ENCODE measurements at regions not wholly inside any gene's neighbourhood (a gene's known extent, or its start where the extent isn't known, plus 50 kb on each side); places are given as distances from the start of the nearest gene placed in this dataset.
"Not testable (repeated sequence)": the region's sequence is repeated elsewhere in the genome, so short reads cannot be mapped to it uniquely, and the experiment has no call there.

GRCh38 chr5:1594357-1595106 lies 70.8 kb upstream of the LPCAT1 start:
- Histone ChIP-seq H2AFZ (peak overlapping the region; percentile 90), H3K27me3 (no peaks in the 10 kb centered on the region), H3K4me1 (ENCODE audit: insufficient read depth) (peaks cover 5% of the 10 kb centered on the region), H3K4me3 (peak overlapping the region; percentile 51), H4K20me1 (ENCODE audit: insufficient read depth, poor library complexity, severe bottlenecking) (no peaks in the 10 kb centered on the region), H3K9me3 (ENCODE audit: low read depth) (no peaks in the 10 kb centered on the region), H3K36me3 (replicated peaks; ENCODE audit: insufficient read depth, low read depth) (no peaks in the 10 kb centered on the region), H3K4me2 (peak overlapping the region; percentile 97), H3K9me2 (replicated peaks; ENCODE audit: insufficient read depth) (no peaks in the 10 kb centered on the region), H3K79me2 (peaks cover 9% of the 10 kb centered on the region), H3K27ac (peak overlapping the region; percentile 68)
- 25% methylated on average over 57 of the region's 78 CpGs for WGBS (ENCODE audit: low lambda C conversion rate, missing lambda C conversion rate)
- no peak for TF ChIP-seq EZH2phosphoT487 (IDR thresholded peaks at IDR 0.05; ENCODE audit: low read depth, severe bottlenecking, unreplicated experiment)
- TF ChIP-seq CTCF (IDR thresholded peaks at IDR 0.05; ENCODE audit: poor library complexity): peak; percentile 52
- peak; percentile 94 for DNase-seq (ENCODE audit: low spot score)

- peaks cover 5% of the 10 kb centered on the region for H3K4me1 ChIP-seq (ENCODE audit: insufficient read depth)
- no peak for TF ChIP-seq CTCF (IDR thresholded peaks at IDR 0.05; ENCODE audit: poor library complexity)
- no peak for TF ChIP-seq EZH2 (IDR thresholded peaks at IDR 0.05; ENCODE audit: borderline replicate concordance)
- no peak for TF ChIP-seq EZH2phosphoT487 (IDR thresholded peaks at IDR 0.05; ENCODE audit: low read depth, severe bottlenecking, unreplicated experiment)
- H3K27ac ChIP-seq: peak overlapping the region; percentile 43
- DNase-seq (ENCODE audit: low spot score): no peak
- no peaks in the 10 kb centered on the region for H4K20me1 ChIP-seq (ENCODE audit: insufficient read depth, poor library complexity, severe bottlenecking)
- no peaks in the 10 kb centered on the region for H3K9me3 ChIP-seq (ENCODE audit: low read depth)
- H3K36me3 ChIP-seq (replicated peaks; ENCODE audit: insufficient read depth, low read depth): no peaks in the 10 kb centered on the region
- H3K4me3 ChIP-seq: peak overlapping the region; percentile 51
- peaks cover 9% of the 10 kb centered on the region for H3K79me2 ChIP-seq
- H2AFZ ChIP-seq: peak overlapping the region; percentile 90
- WGBS (ENCODE audit: low lambda C conversion rate, missing lambda C conversion rate): 4% methylated on average over 14 of the region's 32 CpGs
- peak overlapping the region; percentile 97 for H3K4me2 ChIP-seq
- H3K9me2 ChIP-seq (replicated peaks; ENCODE audit: insufficient read depth): no peaks in the 10 kb centered on the region
- H3K27me3 ChIP-seq: no peaks in the 10 kb centered on the region
These were observed 70.2 kb upstream of the LPCAT1 start for GRCh38 chr5:1593903-1594356.

GRCh38 chr5:1588071-1588694 lies 64.4 kb upstream of the LPCAT1 start:
- not testable (repeated sequence) for H3K79me2 ChIP-seq; H3K9me2 ChIP-seq (replicated peaks; ENCODE audit: insufficient read depth); H3K4me1 ChIP-seq (ENCODE audit: insufficient read depth); H3K4me2 ChIP-seq; H3K9me3 ChIP-seq (ENCODE audit: low read depth); H3K27me3 ChIP-seq; H3K4me3 ChIP-seq; DNase-seq (ENCODE audit: low spot score); H4K20me1 ChIP-seq (ENCODE audit: insufficient read depth, poor library complexity, severe bottlenecking); H3K27ac ChIP-seq; H2AFZ ChIP-seq; H3K36me3 ChIP-seq (replicated peaks; ENCODE audit: insufficient read depth, low read depth)
- WGBS (ENCODE audit: low lambda C conversion rate, missing lambda C conversion rate): 96% methylated on average over 17 of the region's 17 CpGs

- H4K20me1 ChIP-seq (ENCODE audit: insufficient read depth, poor library complexity, severe bottlenecking); H3K4me2 ChIP-seq; H3K9me2 ChIP-seq (replicated peaks; ENCODE audit: insufficient read depth); DNase-seq (ENCODE audit: low spot score); H3K4me3 ChIP-seq; H3K4me1 ChIP-seq (ENCODE audit: insufficient read depth); H3K27ac ChIP-seq; H3K9me3 ChIP-seq (ENCODE audit: low read depth); H3K36me3 ChIP-seq (replicated peaks; ENCODE audit: insufficient read depth, low read depth); H3K27me3 ChIP-seq; H2AFZ ChIP-seq; H3K79me2 ChIP-seq: not testable (repeated sequence)
- 93% methylated on average over 15 of the region's 15 CpGs for WGBS (ENCODE audit: low lambda C conversion rate, missing lambda C conversion rate)
These were observed 59.5 kb upstream of the LPCAT1 start for GRCh38 chr5:1583081-1583875.

GRCh38 chr5:1579389-1579788 lies 55.6 kb upstream of the LPCAT1 start:
- not testable (repeated sequence) for H3K36me3 ChIP-seq (replicated peaks; ENCODE audit: insufficient read depth, low read depth); H4K20me1 ChIP-seq (ENCODE audit: insufficient read depth, poor library complexity, severe bottlenecking); H3K79me2 ChIP-seq; H3K4me1 ChIP-seq (ENCODE audit: insufficient read depth); DNase-seq (ENCODE audit: low spot score); H2AFZ ChIP-seq; H3K27me3 ChIP-seq; H3K27ac ChIP-seq; H3K4me3 ChIP-seq; H3K9me2 ChIP-seq (replicated peaks; ENCODE audit: insufficient read depth); H3K9me3 ChIP-seq (ENCODE audit: low read depth); H3K4me2 ChIP-seq
- 89% methylated on average over 5 of the region's 5 CpGs for WGBS (ENCODE audit: low lambda C conversion rate, missing lambda C conversion rate)

- DNase-seq (ENCODE audit: low spot score); H4K20me1 ChIP-seq (ENCODE audit: insufficient read depth, poor library complexity, severe bottlenecking); H3K4me2 ChIP-seq; H3K27ac ChIP-seq; H3K9me3 ChIP-seq (ENCODE audit: low read depth); H3K4me3 ChIP-seq; H3K27me3 ChIP-seq; H3K4me1 ChIP-seq (ENCODE audit: insufficient read depth); H3K79me2 ChIP-seq; H2AFZ ChIP-seq; H3K9me2 ChIP-seq (replicated peaks; ENCODE audit: insufficient read depth); H3K36me3 ChIP-seq (replicated peaks; ENCODE audit: insufficient read depth, low read depth): not testable (repeated sequence)
- 81% methylated on average over 7 of the region's 7 CpGs for WGBS (ENCODE audit: low lambda C conversion rate, missing lambda C conversion rate)
These were observed 53.1 kb upstream of the LPCAT1 start for GRCh38 chr5:1576851-1577250.
